Activated CD8-positive, alpha-beta memory T cell treated with anti-CD3 and anti-CD28 coated beads for 24 hours (primary cell): ENCODE measurements at regions not wholly inside any gene's neighbourhood (a gene's known extent, or its start where the extent isn't known, plus 50 kb on each side); places are given as distances from the start of the nearest gene placed in this dataset.
"Not testable (repeated sequence)": the region's sequence is repeated elsewhere in the genome, so short reads cannot be mapped to it uniquely, and the experiment has no call there.

Experiments
- DNase-seq: peaks from one replicate; pipeline ENCODE4 v3.0.0-alpha.2; 2020

DNA sequence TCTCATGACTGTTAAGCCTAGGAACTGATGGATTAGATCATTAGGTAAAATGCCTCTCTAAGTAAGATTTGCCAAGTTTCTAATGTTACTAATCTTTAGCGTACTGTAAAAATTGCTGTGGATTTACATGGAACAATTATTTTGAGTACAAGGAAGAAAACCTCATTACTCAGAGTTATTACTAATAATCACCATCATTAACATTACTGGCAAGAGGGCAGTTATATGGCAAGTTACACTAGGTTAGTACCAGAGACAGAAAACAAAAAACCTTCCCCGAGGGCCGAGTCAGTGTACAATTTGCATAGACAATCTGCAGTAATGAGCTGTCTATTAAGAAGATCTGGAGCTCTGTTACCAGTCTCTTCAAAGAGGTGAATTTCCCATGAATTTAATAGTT, 775.6 kb downstream of the GATA3 start:
- no peak for DNase-seq

- DNase-seq, result no peak
Measured at GRCh38 chr10:8830876-8831275, 776.4 kb downstream of the GATA3 start.

DNA sequence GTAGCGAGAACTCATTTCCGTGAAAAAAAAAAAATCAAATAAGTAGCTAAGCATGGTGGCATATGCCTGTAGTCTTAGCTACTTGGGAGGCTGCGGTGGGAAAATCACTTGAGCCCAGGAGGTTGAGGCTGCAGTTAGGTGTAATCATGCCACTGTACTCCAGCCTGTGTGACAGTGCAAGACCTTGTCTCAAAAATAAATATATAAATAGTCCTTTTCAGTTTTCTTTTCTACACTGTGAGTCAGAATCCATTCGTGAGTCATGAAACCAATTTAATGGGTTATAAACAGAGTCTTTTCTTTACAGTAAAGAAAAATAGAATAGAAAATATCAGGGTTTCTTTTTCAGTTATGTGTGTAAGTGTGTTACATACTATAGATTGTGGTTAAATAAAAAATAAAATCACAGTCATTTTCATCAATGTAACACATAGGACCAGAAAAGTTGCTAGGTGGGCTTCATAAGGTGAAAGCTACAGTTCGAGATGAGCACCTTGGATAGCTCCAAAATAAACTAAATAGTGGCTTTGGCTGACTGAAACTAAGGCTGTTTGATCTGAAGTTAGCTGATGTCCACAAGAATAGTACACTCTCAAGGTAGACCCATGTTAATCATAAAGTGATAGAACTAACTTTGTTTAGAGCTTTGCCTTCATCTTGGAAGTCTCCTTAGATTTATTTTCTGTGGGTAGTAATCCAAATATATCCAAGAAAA, 781.1 kb downstream of the GATA3 start:
- no peak for DNase-seq

- DNase-seq, result no peak
Measured at GRCh38 chr10:8840356-8840755, 785.9 kb downstream of the GATA3 start.

GRCh38 chr10:8844141-8844540, 789.7 kb downstream of the GATA3 start:
- no peak for DNase-seq

- DNase-seq, result no peak
Measured at GRCh38 chr10:8852546-8852945, 798.1 kb downstream of the GATA3 start.

- no peak for DNase-seq
Measured at GRCh38 chr10:8853048-8853447, 798.6 kb downstream of the GATA3 start.

- DNase-seq, result not testable (repeated sequence)
Measured at GRCh38 chr10:8868924-8869323, 814.4 kb downstream of the GATA3 start.

DNA sequence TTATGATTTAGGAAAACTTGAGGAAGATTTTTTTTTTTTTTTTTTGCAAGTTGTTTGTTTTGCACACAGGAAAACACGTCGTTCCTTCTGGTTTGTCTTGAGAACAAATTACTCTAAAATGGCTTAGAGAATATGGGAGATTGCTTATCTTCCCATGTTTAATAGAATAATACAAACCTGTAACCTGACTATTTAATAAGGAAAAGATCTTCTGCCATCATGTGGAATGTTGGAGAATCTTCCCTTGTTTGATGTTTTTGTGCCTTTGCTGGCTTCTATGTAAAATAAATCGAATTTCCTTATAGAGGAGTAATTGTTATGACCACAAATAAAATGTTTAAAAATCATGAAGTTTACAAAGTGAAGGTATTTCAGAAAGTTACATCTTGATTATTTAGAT, 818.8 kb downstream of the GATA3 start:
- DNase-seq, result no peak

GRCh38 chr10:8874268-8874667, 819.8 kb downstream of the GATA3 start:
- DNase-seq, result no peak

DNA sequence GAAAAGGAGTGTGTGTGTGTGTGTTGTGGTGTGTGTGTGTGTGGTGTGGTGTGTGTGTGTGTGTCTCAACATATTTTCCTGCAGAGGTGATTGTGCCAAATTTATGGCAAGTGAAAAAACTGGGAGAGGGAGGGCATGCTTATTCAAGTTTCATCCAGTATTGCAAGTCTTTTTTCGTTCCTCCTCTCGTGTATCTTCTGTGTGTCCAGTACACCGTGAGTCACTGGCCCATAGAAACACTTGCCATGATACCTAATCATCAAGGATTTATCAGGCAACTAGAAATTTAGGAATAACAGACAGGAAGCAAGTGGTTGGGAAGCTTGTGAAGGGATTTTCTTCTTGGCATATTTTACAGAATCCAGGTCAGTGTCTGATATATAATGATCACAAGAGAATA, 820.5 kb downstream of the GATA3 start:
- no peak for DNase-seq

GRCh38 chr10:8876171-8876570, 821.7 kb downstream of the GATA3 start:
- no peak for DNase-seq

DNA sequence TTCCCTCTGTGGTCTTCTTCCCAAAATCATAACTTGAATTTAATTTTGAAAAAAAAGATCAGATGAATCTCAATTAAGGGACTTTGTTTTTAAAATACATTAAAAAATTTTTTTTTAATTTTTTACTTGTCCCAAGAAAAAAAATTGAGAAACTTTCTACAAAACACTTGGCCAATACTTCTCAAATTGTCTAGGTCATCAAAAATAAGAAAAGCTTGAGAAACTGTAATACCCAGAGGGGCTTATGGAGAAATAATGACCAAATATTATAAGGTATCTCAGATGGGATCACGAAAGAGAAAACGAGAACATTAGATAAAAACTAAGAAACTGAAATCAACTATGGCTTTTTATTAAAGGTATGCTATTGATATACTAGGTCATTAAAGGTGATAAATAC, 835.0 kb downstream of the GATA3 start:
- DNase-seq, result no peak

DNA sequence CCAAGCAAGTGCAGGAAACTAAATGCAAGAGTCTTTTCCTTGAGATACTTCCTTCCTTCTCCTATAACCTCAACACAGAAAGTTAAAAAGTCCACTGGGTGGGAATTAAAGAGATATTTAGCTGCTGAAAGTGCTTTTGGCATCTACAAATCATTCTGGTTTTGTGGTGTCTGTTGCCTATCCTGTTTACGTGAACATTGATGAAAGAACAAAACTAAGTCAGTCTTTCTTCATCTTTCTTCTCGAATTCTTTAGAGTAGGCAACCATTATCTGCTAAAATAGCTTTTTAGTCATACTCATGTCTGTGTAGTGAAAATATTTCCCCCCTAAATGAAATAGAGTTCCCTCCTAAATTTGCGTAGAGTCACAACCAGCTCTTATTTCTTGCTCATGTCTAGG, 838.6 kb downstream of the GATA3 start:
- DNase-seq, result no peak

DNA sequence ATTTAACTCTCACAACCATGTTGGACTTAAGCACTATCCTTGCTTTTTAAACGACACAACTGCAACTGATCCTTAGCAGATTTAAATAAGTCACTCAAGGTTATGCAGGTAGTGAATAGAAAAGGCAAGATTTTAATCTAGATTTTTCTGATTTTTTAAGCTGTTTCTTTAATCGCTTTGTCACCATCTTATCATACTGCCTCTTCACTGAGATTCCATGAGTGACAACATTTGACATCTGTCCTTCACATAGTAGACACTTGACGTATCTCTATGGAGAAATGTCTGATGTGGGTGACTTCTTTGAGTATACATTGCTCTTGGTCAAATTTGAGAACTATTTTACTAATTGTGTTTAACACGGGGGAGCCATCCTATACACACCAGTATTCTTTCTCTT, 839.7 kb downstream of the GATA3 start:
- DNase-seq, result no peak

DNA sequence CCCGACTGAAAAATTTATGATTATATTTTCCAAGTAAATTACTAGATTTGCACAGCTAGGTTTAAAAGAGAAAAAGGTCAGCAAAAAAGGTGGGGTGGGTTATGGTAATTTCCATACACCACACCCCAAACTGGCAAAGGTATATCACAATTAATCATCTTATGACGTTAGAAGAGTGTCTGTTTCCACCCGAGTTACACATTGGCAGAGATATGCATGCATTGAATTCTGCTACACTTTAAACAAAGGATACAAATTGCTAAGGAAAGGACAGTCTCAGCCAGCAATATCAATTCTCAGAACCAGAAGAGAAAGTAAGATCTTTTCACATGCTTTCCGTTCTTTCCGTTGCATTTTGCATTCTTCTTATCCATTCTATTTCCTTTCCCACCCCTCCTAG, 843.3 kb downstream of the GATA3 start:
- no peak for DNase-seq

GRCh38 chr10:8898745-8899330, 844.4 kb downstream of the GATA3 start:
- no peak for DNase-seq

DNA sequence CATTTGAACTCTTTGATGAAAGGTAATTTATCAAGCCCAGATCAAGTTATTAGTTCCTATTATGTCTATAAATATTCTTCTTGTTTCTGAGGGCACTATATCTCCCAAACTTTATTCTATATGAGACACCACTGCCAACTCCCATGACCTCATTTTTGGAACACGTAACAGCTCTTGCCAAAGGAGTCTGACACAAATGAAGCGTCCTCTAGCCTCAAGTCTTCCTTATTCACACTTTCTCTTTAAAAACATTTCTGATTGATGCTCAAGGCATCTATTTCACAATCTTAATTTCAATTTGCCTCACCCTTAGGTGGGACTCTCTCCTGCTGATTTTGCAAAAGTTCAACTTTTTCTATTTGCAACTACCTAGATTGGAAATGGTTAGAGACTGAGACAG, 848.4 kb downstream of the GATA3 start:
- DNase-seq, result no peak

- DNase-seq, result no peak
Measured at GRCh38 chr10:8908013-8908412, 853.5 kb downstream of the GATA3 start.

DNA sequence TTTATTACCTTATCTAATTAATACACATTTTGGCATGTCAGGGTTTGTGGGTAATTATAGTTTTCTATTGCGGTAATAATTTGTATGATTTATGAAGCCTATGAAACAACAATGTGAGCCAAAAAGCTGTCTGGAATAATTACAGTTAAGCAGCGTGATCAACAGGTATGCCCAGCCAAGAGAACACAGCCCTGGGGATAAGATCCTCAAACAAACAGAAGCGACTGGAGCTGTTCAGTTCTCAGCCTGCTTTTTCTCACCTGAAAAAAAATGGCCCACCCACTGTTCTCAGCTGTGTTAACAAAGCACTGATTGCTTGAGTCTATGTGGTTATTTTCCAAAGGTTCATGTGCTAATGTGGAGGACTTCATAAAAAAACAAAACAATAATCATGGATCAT, 855.8 kb downstream of the GATA3 start:
- no peak for DNase-seq

GRCh38 chr10:8911032-8911431, 856.5 kb downstream of the GATA3 start:
- no peak for DNase-seq

GRCh38 chr10:8912108-8912507, 857.6 kb downstream of the GATA3 start:
- DNase-seq, result no peak

GRCh38 chr10:8913720-8914119, 859.2 kb downstream of the GATA3 start:
- DNase-seq, result no peak

DNA sequence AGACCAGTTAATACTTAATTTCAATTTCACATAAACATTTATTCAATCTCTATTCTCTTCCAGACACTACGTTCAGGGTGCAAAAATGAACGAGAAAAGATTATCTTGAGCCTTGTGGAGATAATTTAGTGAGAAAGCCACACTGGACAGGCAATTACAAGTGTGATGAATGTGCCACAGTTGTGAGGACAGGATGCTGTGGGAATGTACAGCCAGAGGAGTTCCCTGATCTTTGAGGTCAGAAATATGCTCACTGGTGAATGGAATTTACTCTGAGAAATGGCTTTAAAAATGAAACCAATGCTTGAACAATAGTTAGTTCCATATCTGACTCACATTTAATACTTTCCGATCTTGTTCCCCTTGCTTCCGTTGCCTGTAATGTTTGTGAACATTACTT, 864.8 kb downstream of the GATA3 start:
- no peak for DNase-seq

- no peak for DNase-seq
Measured at GRCh38 chr10:8921568-8921967, 867.1 kb downstream of the GATA3 start.
